ENCODE measurements at regions not wholly inside any gene's neighbourhood (a gene's known extent, or its start where the extent isn't known, plus 50 kb on each side); places are given as distances from the start of the nearest gene placed in this dataset.

DNA sequence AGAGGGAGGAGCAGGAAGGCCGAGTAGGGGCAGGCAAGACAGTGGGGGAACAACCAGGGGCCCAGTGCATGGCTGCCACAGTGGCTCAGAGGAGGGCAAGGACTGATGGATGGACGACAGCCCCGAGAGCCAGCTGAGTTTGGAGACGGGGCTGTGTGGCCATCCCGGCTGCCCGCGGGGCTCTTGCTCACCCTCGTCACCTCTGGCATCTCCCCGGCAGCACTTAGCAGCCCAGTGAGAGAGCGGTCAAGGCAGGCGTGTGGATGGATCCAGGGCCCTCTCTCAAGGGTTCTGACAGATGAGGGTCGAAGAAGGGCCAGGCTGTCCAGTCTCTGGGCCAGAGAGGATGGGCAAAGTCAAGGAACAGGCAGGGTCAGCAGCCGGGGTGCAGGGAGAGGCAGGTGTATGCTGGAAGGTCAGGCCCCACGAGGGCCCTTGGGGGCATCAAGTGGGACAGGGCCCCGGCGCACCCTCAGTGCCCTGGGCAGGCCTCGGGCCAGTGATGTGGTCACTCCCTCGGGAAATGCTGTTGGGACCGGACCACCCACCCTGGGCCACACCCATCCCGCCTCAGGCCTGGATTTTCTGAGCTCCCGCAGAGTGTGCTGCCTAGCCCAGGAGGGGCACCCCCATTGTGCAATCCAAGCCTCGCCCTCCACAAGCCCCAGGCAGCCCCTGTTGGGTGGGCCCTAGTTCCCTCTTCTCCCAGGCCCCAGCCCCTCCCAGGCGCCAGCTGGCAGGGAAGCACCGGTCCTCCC is 56.4 kb upstream of the TPM4 start (continued):
- TF ChIP-seq, protein P1, sequence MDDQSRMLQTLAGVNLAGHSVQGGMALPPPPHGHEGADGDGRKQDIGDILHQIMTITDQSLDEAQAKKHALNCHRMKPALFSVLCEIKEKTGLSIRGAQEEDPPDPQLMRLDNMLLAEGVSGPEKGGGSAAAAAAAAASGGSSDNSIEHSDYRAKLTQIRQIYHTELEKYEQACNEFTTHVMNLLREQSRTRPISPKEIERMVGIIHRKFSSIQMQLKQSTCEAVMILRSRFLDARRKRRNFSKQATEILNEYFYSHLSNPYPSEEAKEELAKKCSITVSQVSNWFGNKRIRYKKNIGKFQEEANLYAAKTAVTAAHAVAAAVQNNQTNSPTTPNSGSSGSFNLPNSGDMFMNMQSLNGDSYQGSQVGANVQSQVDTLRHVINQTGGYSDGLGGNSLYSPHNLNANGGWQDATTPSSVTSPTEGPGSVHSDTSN (IDR thresholded peaks at IDR 0.05; ENCODE audit: insufficient replicate concordance, low read depth, low read length) = no peak
- no peak for TF ChIP-seq SIN3A (IDR thresholded peaks at IDR 0.05; ENCODE audit: low read depth, low read length)
- no peak for TF ChIP-seq MEF2A (IDR thresholded peaks at IDR 0.05; ENCODE audit: insufficient read depth, low read depth, low read length)
- no peak for TF ChIP-seq SREBF1 (IDR thresholded peaks at IDR 0.05; ENCODE audit: low read length)

DNA sequence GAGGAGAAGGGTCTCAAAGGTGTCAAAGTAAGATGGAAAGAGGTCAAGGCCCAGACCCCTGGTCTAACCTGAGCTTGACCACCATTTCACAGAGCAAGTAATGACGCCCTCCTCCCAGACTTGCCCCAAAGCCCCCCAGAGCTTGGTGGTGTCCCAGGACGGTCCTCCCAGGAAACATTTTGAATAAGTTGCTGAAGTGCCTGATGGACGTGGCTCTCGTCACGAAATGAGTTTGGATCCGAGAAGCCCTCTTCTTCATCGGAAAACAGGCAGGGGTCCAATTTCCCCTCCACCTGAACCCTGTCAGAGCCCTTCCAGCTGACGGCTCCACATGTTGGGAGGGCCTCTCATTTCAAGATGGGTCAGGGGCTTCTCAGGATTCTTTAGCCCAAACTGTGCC is 54.5 kb upstream of the TPM4 start:
- Histone ChIP-seq H3K27ac (ENCODE audit: control insufficient read depth, insufficient read depth) (no peak overlapping the region), H4K20me1 (ENCODE audit: control insufficient read depth, insufficient read depth) (no peaks in the 10 kb centered on the region), H3K4me2 (ENCODE audit: control insufficient read depth, insufficient read depth) (no peak overlapping the region), H3K4me1 (ENCODE audit: control insufficient read depth, insufficient read depth, low read length) (no peaks in the 10 kb centered on the region), H3K27me3 (replicated peaks in 1 of 2; ENCODE audit: control insufficient read depth in 2 of 2, insufficient read depth in 2 of 2, low read length in 1 of 2) (no peaks in the 10 kb centered on the region), H3K36me3 (ENCODE audit: control insufficient read depth in 2 of 2, insufficient read depth in 2 of 2, low read length in 1 of 2) (no peaks in the 10 kb centered on the region), H3K9me3 (replicated peaks; ENCODE audit: control insufficient read depth, insufficient read depth, low read length) (no peaks in the 10 kb centered on the region), H3K4me3 (no peak overlapping the region), H3K9ac (ENCODE audit: control insufficient read depth, insufficient read depth, low read length) (no peak overlapping the region), H2AFZ (ENCODE audit: control insufficient read depth, low read depth, low read length) (no peak overlapping the region), H3K79me2 (ENCODE audit: control insufficient read depth, insufficient read depth, low read length) (no peaks in the 10 kb centered on the region)
- ChIA-PET SMC1A (ENCODE audit: uncharacterized antibody, unreplicated experiment) (no interaction called here), POLR2A (interaction anchor here (0.5 kb wide), 1 partner anchor 122 kb away, joined by 7 read pairs; no protein-coding TSS in a partner anchor), CTCF (interaction anchor here (0.6 kb wide), 1 partner anchor 41 kb away, joined by 3 read pairs; no protein-coding TSS in a partner anchor), RAD21 (ENCODE audit: unreplicated experiment) (no interaction called here)
- DNase-seq (ENCODE audit: low read depth, low spot score) = no peak
- FAIRE-seq = no peak
- WGBS (ENCODE audit: insufficient coverage, insufficient replicate concordance, low lambda C conversion rate, missing lambda C conversion rate) = 27% methylated on average over 7 of the region's 8 CpGs
- in situ Hi-C loops (cut with MboI) = no loop called here
- no TSS peak for BruUV-seq (replicated peaks)
- TF ChIP-seq EP300 (IDR thresholded peaks at IDR 0.05; ENCODE audit: borderline replicate concordance in 1 of 2, control insufficient read depth in 1 of 2, low read depth in 2 of 2, low read length in 2 of 2) = no peak
- no peak for TF ChIP-seq ETV6 (conservative IDR thresholded peaks at IDR 0.05 in 1 of 2, IDR thresholded peaks at IDR 0.05 in 1 of 2; ENCODE audit: borderline replicate concordance in 1 of 2, low read depth in 1 of 2)
- no peak for TF ChIP-seq ASH2L (IDR thresholded peaks at IDR 0.05; ENCODE audit: borderline replicate concordance, low read depth)
- no peak for TF ChIP-seq POLR2A (IDR thresholded peaks at IDR 0.05; ENCODE audit: low read depth, low read length)
- no peak for TF ChIP-seq SREBF2 (IDR thresholded peaks at IDR 0.05; ENCODE audit: low read length)
- no peak for TF ChIP-seq MXI1 (IDR thresholded peaks at IDR 0.05; ENCODE audit: low read depth, low read length)
- TF ChIP-seq RELA (IDR thresholded peaks at IDR 0.05; ENCODE audit: borderline replicate concordance, partially characterized antibody) = no peak
- TF ChIP-seq SIX5 (IDR thresholded peaks at IDR 0.05; ENCODE audit: low read depth, low read length, severe bottlenecking) = no peak
- no peak for ATAC-seq
- intact Hi-C loops (cut with micrococcal nuclease; ENCODE audit: unreplicated experiment) = no loop called here
